Neural progenitor cell (in vitro differentiated cells): ENCODE measurements at regions not wholly inside any gene's neighbourhood (a gene's known extent, or its start where the extent isn't known, plus 50 kb on each side); places are given as distances from the start of the nearest gene placed in this dataset.

Experiments used
- DNase-seq: peaks from one replicate; pipeline ENCODE4 v3.0.0-alpha.2; 2016; ENCODE audit warnings: low spot score
- H2AFZ ChIP-seq: fragments of 200-600 bp; sonication (generic); replicated peaks from 2 replicates; pipeline ENCODE4 v1.6.1; 2016; ENCODE audit warnings: antibody characterized with exemption
- H3F3A ChIP-seq: fragments of 200-600 bp; sonication (generic); 2 replicates; pipeline ENCODE4 v1.6.1; 2016; ENCODE audit warnings: antibody characterized with exemption, low read depth
- H3K27ac ChIP-seq: fragments of 200-600 bp; sonication (generic); 2 replicates; pipeline ENCODE4 v1.5.1; 2016; ENCODE audit warnings: mild to moderate bottlenecking
- H3K27me3 ChIP-seq: fragments of 200-600 bp; sonication (generic); 2 replicates; pipeline ENCODE4 v1.6.1; 2016; ENCODE audit warnings: mild to moderate bottlenecking, moderate library complexity
- H3K36me3 ChIP-seq: fragments of 200-600 bp; sonication (generic); 2 replicates; pipeline ENCODE4 v1.5.1; 2016
- H3K4me1 ChIP-seq: fragments of 200-600 bp; sonication (generic); 2 replicates; pipeline ENCODE4 v1.6.1; 2016; ENCODE audit warnings: mixed run types
- H3K4me2 ChIP-seq: fragments of 200-600 bp; sonication (generic); 2 replicates; pipeline ENCODE4 v1.6.1; 2016
- H3K4me3 ChIP-seq: fragments of 200-600 bp; sonication (generic); 2 replicates; pipeline ENCODE4 v1.5.1; 2016
- H3K79me2 ChIP-seq: fragments of 200-600 bp; sonication (generic); 2 replicates; pipeline ENCODE4 v1.6.1; 2016; ENCODE audit warnings: low read depth
- H3K9ac ChIP-seq: fragments of 200-600 bp; sonication (generic); 2 replicates; pipeline ENCODE4 v1.6.1; 2016
- H3K9me3 ChIP-seq: fragments of 200-600 bp; sonication (generic); 2 replicates; pipeline ENCODE4 v1.5.1; 2016; ENCODE audit warnings: low read depth
- H4K20me1 ChIP-seq: fragments of 200-600 bp; sonication (generic); 2 replicates; pipeline ENCODE4 v1.6.1; 2016; ENCODE audit warnings: low read depth
- H3K27ac Mint-ChIP-seq: 3 replicates; pipeline ENCODE4 v1.8.0; 2021; ENCODE audit warnings: mixed read lengths
- H3K27me3 Mint-ChIP-seq: 2 replicates; pipeline ENCODE4 v1.8.0; 2022; ENCODE audit warnings: low read depth, mild to moderate bottlenecking, inconsistent platforms, moderate library complexity, mixed read lengths; ENCODE audit not compliant: insufficient read depth
- H3K36me3 Mint-ChIP-seq: 3 replicates; pipeline ENCODE4 v1.8.0; 2021; ENCODE audit warnings: mixed read lengths
- H3K4me1 Mint-ChIP-seq: 3 replicates; pipeline ENCODE4 v1.8.0; 2021; ENCODE audit warnings: mixed read lengths
- H3K4me3 Mint-ChIP-seq: 3 replicates; pipeline ENCODE4 v1.8.0; 2021; ENCODE audit warnings: mild to moderate bottlenecking, moderate library complexity, mixed read lengths
- H3K9me3 Mint-ChIP-seq: 3 replicates; pipeline ENCODE4 v1.8.0; 2020; ENCODE audit warnings: mixed read lengths
- CTCF ChIP-seq: fragments of 200-600 bp; sonication (generic); IDR thresholded peaks from 2 replicates; pipeline ENCODE4 v1.5.1; 2017; ENCODE audit warnings: antibody characterized with exemption, mild to moderate bottlenecking
- EZH2 ChIP-seq: fragments of 200-600 bp; sonication (generic); IDR thresholded peaks from 2 replicates; pipeline ENCODE4 v1.6.1; 2017; ENCODE audit warnings: antibody characterized with exemption, mild to moderate bottlenecking, moderate library complexity
- EZH2phosphoT487 ChIP-seq: fragments of 200-600 bp; sonication (generic); IDR thresholded peaks from 2 replicates; pipeline ENCODE4 v1.6.1; 2017; ENCODE audit warnings: antibody characterized with exemption

- Histone ChIP-seq H4K20me1 (no peaks in the 10 kb centered on the region), H3K9ac (no peak overlapping the region), H2AFZ (no peak overlapping the region), H3K4me1 (no peaks in the 10 kb centered on the region), H3K36me3 (no peaks in the 10 kb centered on the region), H3K27ac (no peak overlapping the region), H3K9me3 (no peaks in the 10 kb centered on the region), H3K4me2 (no peak overlapping the region), H3K79me2 (no peaks in the 10 kb centered on the region), H3K27me3 (no peaks in the 10 kb centered on the region), H3F3A (no peaks in the 10 kb centered on the region), H3K4me3 (no peak overlapping the region)
- TF ChIP-seq CTCF (peak; percentile 6), EZH2phosphoT487 (no peak), EZH2 (no peak)
- H3K27me3 Mint-ChIP-seq: peaks cover 2% of the 10 kb centered on the region
- no peak for DNase-seq
- H3K9me3 Mint-ChIP-seq: no peaks in the 10 kb centered on the region
- no peak overlapping the region for H3K4me3 Mint-ChIP-seq
- H3K27ac Mint-ChIP-seq: no peak overlapping the region
- no peaks in the 10 kb centered on the region for H3K4me1 Mint-ChIP-seq
- H3K36me3 Mint-ChIP-seq: no peaks in the 10 kb centered on the region
Observed at GRCh38 chr4:189084671-189085070, 856.0 kb upstream of the FRG1 start.

- Mint-ChIP-seq H3K36me3 (no peaks in the 10 kb centered on the region), H3K27me3 (no peaks in the 10 kb centered on the region), H3K9me3 (no peaks in the 10 kb centered on the region), H3K4me1 (no peaks in the 10 kb centered on the region), H3K4me3 (no peak overlapping the region), H3K27ac (no peak overlapping the region)
- Histone ChIP-seq H3K4me2 (no peak overlapping the region), H3K4me1 (peaks cover 3% of the 10 kb centered on the region), H3K4me3 (no peak overlapping the region), H2AFZ (no peak overlapping the region), H3K79me2 (no peaks in the 10 kb centered on the region), H3K36me3 (no peaks in the 10 kb centered on the region), H4K20me1 (no peaks in the 10 kb centered on the region), H3K27me3 (no peaks in the 10 kb centered on the region), H3K27ac (no peak overlapping the region), H3K9ac (no peak overlapping the region), H3K9me3 (no peaks in the 10 kb centered on the region), H3F3A (no peaks in the 10 kb centered on the region)
- no peak for DNase-seq
- TF ChIP-seq EZH2phosphoT487: no peak
- TF ChIP-seq CTCF: no peak
- TF ChIP-seq EZH2: no peak
Observed at GRCh38 chr4:189087971-189088370, 852.7 kb upstream of the FRG1 start.

- Histone ChIP-seq H3K4me1 (peaks cover 3% of the 10 kb centered on the region), H3K9ac (no peak overlapping the region), H3K4me3 (no peak overlapping the region), H3K4me2 (no peak overlapping the region), H3K27ac (no peak overlapping the region), H3K36me3 (no peaks in the 10 kb centered on the region), H4K20me1 (no peaks in the 10 kb centered on the region), H3F3A (no peaks in the 10 kb centered on the region), H2AFZ (peak overlapping the region; percentile 45), H3K27me3 (no peaks in the 10 kb centered on the region), H3K79me2 (no peaks in the 10 kb centered on the region), H3K9me3 (no peaks in the 10 kb centered on the region)
- Mint-ChIP-seq H3K9me3 (no peaks in the 10 kb centered on the region), H3K36me3 (no peaks in the 10 kb centered on the region), H3K4me1 (no peaks in the 10 kb centered on the region), H3K4me3 (no peak overlapping the region), H3K27ac (no peak overlapping the region), H3K27me3 (no peaks in the 10 kb centered on the region)
- no peak for DNase-seq
- TF ChIP-seq EZH2: no peak
- TF ChIP-seq CTCF: no peak
- TF ChIP-seq EZH2phosphoT487: no peak
Observed at GRCh38 chr4:189088780-189089179, 851.9 kb upstream of the FRG1 start.
